SKM-1 treated with dmso at 0.1 percent for 144 hours (cell line): ENCODE measurements at regions not wholly inside any gene's neighbourhood (a gene's known extent, or its start where the extent isn't known, plus 50 kb on each side); places are given as distances from the start of the nearest gene placed in this dataset.
"Not testable (repeated sequence)": the region's sequence is repeated elsewhere in the genome, so short reads cannot be mapped to it uniquely, and the experiment has no call there.

Experiments used
- DNase-seq: peaks from one replicate; lab custom pipeline; 2025; ENCODE audit not compliant: unreplicated experiment; lab: John Stamatoyannopoulos, UW

DNA sequence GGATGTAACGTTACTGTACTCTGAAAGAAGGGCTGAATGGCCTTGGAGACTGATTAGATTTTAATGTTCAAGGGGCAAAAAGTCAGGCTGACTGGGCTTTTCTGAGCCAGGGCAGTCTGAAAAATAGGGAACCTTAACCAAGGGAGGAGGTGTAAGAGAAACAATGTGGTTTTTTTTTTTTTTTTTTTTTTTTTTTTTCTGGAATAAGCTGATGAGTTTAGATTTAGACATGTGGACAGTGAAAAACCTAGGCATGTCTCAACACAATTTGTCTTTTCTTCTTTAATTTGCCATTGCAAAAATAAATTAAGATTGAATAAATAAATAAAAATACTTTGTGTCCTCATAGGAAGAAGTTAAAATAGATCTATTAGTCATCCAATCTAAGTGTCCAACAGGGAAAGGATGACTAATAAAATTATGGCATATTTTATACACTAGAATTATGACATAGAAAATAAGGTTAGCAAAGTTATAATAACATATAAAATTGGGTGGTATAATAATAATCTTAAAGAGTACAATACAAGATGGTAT, 237.6 kb upstream of the TRIB2 start:
- DNase-seq = peak; percentile 30

DNA sequence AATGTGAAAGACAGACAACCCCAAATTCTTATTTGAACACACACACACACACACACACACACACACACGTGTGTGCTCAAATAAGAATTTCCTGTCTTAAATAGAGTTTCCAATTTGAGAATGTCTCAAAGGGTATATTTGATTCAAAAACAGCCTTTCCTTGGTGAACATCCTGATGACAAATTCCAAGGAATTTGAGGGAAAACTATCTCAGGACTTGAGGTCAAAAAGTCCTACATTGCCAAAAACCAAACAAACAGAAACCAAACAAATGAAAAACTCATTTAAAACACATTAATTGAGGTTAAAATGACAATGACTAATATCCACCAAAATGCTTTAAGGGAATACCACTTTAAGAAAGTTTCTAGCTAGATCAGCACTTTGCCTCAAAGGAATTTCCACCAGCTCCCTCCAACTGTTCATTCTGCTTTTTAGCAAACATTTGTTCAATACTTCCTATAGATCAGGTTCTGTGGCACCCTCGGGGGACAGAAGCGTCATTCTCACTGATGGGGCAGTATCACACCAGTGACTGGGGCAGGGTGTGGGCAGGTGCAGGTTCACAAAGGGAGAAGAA, 232.1 kb upstream of the TRIB2 start:
- no peak for DNase-seq

DNA sequence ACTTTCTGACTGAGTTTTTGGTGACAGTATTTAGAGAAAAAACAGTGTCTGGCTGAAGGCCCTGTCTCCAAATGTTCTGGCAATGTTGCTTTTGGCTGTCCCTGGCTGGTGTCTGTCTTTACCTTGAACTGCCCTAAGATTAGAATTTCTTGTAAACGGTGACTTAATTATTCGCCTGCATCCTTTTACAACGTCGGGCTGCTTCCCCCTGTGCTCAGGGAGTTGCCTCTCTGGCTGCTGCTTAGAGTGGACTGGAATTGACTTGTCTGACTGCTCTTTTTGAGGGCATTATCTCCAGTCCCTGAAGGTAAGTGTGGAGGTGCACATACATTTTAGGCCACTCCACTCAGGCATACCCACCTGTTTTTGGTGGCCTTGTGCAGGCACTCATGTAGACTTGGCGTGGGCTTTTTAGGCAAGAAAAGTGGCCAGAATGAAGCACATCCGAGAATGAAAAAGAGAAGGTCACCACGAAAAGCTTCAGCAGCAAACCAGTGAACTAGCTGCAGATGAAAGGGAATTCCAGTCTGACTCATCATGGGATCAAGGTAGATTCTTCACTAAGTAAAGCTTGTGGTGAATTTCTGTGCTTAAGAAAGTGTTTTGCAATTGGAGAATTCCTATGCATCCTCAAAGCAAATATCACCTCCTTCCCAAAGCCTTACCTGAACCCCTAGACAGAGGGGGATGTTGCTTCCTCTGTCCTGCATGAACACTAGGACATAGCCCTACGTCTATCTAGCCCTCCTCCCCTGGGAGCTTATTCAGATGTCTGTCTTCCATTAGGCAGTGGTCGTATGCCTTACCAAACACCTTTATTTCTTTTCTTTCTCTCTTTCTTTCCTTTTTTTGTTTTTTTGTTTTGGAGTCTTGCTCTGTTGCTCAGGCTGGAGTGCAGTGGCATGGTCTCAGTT, 230.3 kb upstream of the TRIB2 start:
- no peak for DNase-seq

DNA sequence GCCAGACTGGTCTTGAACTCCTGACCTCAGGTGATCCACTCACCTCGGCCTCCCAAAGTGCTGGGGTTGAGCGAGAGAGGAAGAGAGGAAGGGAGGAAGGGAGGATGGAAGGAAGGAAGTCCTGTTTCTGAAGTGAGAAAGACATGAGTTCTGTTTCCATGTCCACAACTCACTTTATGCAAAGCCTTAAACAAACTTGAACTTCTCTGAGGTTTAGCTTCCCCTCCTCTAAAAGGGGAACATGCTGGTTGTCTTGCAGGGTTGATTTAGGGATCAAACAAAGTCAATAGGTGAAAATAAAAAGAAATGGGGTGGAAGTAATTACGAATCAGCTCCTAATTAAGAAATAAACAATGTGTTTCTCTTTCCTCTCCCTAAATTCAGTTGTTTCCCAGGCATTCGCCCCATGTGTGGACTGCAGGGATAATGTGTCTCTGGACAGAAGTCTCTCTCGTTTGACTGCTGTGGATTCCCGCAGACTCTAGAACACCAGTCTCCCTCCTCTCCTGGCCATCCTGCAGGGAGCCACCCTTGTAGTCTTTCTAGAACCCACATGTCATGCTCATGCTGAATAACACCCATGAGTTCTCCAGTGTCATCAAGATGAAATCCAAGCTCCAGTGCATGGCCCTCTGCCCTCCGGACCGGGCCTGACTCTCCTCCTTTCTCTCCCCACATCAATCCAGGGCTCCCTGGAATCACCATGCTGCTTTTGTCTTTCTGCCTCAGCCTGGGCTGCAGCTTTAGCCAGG, 229.3 kb upstream of the TRIB2 start:
- DNase-seq = peak; percentile 32

DNA sequence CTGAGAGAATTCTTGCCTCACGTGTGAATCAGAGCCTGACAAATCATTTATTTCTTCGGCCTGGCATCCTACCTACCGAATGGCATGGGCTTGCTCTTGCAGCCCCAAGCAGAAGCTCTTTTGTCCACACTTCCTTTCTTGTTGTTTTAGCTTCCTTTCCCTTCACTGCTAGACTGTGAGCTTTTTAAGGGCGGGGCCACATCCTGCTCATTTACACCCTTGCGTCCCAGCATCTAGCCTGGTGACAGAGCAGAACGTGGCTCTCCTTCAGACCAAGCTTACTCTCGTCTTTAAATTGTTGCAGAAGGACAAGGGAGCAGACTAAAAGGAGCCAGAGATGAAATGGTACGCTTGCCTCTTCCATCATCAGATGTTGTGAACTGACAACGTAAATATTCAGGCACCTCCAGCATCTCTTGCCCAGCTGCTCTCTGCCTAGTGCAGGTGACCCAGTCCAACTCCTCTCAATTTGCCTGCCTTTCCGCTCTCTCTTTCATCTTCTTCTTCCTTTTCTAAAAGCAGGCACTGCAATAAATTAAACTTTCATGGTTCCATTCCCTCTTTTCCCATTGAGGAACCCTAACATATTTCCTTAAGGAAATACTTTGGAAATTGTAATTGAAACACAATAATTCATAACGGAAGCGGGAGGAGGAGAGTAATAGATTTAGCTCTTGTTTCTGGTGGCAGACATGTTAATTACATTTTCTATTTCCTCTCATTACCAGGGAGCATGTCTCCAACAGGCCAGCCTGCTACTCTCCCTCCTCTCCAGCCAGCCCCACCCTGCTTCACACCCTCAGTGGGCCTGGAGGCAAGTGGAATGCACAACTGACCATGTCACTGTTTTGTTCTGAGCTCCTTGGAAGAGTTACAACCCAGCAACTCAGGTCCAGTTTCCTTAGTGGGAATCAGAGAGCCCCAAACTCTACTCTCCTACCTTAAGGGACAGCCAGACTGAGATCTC, 228.1 kb upstream of the TRIB2 start:
- DNase-seq = no peak

DNA sequence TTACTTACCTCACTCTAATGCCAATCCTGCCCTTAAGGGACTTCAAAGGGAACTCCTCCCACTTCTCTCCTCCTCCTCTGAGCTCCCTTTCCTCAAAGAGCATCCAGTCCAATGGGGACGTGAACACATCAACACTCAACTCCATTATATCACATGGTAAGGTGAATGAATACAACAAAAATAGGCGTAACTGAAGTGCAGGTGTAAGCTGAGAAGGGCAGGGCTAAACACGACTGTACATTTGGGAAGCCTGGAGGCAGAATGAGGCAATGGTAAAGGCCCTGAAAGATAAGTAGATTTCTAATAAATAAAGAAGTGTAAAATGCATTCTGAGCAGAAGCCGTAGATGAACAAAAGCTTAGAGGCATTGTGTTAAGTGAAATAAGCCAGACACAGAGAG, 226.1 kb upstream of the TRIB2 start:
- DNase-seq = no peak

DNA sequence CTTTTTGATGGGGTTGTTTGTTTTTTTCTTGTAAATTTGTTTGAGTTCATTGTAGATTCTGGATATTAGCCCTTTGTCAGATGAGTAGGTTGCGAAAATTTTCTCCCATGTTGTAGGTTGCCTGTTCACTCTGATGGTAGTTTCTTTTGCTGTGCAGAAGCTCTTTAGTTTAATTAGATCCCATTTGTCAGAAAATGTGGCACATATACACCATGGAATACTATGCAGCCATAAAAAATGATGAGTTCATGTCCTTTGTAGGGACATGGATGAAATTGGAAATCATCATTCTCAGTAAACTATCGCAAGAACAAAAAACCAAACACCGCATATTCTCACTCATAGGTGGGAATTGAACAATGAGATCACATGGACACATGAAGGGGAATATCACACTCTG, 224.4 kb upstream of the TRIB2 start:
- not testable (repeated sequence) for DNase-seq

DNA sequence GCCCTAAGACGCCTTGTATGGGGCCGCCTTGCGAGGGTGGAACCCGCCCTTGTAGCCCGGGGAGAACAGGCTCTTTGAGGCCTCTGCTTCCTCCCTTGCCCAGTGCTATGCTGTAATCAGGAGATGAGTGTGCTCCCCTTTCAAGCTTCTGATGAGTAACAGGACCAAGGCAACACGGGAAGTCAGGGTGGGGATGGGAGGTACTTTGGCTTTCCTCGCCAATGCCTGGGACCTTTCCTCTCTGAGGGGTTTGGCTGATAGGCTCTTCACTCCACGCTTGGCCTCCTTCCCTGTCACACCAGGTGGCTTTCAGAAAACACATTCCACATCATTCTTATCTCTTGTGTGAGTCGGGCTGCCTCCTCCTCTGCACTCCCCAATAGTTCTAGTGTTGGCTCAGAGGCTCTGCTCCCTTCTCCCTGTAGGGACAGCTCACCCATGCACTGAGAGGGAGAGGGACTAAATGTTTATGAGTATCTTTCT, 223.7 kb upstream of the TRIB2 start:
- no peak for DNase-seq

DNA sequence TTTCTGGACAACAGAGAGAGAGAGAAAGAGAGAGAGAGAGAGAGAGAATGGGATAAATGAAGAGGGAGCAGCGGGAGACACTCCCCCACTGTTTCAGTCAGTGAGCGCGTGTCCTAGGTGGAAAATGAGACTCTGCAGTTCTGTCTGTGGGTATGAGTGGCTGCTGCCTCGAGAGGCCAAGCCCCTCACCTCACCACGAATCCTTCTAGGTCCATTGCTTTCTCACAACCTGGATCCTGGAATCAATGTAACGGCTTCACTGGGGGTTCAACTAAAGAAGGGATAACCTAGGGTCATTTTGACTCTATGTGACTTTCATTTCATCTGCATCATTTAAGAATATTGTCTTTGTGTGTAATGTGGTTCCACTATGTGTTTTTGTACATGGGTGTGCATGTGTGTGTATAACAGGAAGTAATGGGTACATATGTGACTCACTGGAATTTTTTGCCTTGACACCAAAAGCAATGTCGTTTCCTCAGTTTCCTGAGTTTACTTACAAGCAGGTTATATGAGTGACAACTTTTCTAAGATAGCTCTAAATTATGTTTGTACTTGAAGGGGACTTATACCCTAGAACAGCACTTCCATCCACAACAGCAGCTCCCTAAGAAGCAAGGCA, 221.4 kb upstream of the TRIB2 start:
- DNase-seq = no peak

DNA sequence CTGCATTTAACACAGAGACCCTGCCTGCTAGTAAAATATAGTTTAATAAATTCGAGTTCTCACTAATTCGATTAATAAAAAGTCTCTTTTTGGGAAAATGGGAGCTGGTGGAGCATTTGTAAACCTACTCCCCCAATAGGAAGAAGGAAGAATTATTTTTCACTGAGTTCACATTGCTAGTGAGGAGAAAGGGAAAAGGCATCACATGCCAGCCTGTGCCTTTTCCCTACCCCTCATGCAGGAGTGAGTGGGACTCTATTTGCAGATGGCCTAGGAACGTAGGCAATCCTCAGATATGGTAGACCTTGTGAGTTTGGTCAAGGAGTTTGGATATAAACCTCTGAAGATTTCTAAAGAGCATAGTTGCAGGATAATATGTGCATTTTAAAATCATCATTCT, 218.4 kb upstream of the TRIB2 start:
- DNase-seq = no peak

DNA sequence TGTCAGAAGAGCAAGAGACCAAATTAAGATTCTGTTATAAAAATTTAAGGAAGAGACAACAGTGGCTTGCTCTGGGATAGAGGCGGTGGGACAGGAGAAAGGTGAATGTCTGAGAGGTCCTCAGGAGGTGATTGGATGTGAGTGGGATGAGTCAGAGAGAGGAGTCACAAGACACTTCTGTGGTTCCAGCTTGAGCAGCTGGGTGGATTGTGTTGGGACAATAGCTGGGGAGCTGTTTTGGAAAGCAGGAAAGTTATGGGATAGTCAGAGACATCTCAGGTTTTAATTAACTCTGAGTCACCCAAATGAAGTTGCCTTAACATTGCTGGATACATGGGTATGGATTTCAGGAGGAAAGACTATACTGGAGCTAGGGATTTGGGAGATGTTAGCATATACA, 218.0 kb upstream of the TRIB2 start:
- DNase-seq = no peak

DNA sequence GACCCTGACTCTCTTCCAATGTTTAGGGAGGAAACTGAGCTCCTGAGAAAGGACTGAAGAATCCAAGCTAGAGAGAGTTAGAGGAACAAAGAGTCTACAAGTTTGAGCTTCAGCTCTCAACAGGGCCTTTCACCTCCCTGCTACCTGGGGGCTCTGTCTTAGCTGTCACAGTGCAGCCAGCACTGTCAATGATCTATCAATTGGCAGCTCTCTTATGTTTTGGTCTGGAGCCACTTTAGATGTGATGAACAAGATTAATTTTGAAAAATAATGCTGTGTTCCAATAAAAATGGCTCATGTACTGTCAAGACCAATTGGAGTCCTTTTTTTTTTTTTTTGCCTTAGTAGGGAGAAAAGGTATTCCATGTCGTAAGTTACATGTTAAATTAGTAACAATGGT, 215.8 kb upstream of the TRIB2 start:
- no peak for DNase-seq

DNA sequence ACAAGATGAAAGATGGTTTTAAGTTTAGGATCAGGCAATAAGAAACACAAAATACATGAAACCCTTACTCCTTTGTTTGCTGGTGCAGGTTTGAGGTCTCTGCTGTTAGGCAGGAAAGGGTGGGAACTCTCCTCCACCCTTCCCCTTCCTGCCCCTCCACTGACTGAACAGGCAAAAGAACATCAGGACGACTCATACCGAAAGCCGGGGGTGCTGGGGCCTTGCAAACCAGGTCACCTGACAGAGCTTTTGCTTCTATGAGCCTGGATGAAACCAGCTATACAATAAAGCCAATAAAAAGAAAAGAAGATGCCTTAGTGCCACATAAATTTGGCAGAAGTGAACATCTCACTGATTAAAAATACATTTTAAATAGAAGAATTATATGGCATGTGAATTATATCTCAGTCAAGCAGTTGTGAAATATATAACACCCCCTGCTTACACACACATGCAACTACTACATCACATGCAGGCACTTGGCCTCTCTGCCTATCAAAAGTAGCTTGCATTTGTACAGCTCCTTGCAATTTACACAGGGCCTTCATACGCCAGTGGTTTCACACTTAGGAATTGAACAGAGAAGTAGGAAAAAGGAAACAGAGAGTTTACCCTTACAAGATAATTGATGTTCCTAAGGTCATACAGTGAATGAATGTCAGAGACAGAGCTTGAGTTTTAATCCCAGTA, 215.1 kb upstream of the TRIB2 start:
- DNase-seq = no peak

DNA sequence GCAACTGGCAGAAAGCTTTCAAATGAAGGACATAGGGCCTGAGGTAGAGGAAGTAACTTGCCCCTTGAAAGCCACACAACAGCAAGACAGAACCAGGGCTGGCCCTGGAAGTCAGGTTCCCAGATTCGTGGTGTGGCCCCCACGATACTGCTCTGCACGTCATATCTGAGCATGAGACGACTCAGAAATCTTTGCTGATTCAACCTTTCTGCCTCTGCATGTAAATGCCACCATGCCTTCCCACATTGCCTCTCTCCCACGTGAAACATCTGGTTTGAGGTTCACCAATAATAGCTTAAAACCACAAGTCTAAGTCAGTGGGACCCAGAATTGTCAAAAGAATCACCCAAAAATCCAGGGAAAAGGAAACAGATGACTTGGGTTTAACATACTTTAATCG, 214.0 kb upstream of the TRIB2 start:
- peak; percentile 15 for DNase-seq

DNA sequence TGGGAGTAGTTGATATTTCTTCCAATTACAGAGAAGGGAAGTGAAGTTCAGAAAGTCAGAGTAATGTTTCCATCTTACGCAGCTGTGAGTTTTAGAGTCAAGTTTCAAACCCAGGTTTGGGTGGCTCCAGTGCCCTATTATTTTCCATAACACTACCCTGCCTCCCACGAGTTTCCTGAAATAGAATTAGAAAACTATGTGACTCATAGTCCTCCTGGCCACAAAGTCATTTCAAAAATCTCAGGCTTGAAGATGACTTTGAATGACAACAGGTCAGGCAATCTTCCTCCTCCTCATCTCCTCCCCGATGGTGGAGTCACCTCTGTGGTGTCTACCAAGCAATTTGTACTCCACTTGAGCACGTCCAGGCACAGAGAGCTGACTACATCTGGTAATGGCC, 212.3 kb upstream of the TRIB2 start:
- DNase-seq = no peak

DNA sequence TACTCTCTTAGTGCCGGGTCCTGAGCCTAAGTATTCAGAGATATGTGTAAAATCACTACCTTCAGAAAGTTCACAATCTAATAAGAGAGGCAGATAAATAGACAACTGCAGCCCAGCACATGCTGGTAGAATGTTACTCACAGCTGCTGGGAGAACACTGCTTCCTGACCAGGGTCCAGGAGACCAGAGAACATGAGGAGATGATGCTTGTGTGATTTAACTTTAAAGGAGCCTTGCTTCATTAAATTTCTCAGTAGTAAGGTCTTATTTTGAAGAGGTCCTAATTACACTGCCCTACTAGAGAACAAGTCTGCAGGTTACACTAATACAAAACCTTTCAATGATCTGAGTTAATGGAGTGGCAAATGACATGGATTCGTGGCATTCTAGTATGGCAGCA, 209.9 kb upstream of the TRIB2 start:
- DNase-seq = no peak

DNA sequence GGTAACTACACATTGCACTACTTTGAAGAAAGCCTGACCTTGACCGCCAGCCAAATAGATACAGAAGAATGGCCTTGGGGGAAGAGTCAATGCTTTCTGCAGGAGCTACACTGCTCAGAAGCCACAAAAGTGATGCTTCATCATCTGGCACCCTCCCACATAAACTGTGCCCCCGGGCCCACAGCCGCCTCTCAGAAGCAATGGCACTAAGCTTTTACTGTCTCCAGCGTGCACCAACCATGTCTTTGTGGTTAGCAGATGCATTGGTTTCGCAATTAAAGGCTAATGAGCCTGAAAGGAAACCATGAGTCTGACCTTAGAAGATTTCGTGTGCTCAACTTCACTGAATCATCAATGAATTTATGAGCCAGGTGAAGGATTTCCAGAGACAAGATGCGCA, 209.4 kb upstream of the TRIB2 start:
- peak; percentile 91 for DNase-seq

DNA sequence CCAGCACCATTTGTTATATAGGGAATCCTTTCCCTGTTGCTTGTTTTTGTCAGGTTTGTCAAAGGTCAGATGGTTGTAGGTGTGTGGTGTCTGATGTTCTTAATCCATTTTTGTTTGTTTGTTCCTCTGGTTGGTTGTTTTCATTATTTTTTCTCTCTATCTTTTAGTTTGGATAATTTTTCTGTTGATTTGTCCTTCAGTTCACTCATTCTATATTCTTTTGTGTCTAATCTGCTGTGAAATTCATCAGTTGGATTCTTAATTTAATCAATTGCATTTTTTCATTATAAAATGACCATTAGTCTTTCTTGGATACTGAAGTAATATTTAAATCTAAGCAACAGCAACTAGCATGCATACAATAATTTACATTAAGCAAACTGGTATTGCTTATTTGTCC, 206.7 kb upstream of the TRIB2 start:
- no peak for DNase-seq

DNA sequence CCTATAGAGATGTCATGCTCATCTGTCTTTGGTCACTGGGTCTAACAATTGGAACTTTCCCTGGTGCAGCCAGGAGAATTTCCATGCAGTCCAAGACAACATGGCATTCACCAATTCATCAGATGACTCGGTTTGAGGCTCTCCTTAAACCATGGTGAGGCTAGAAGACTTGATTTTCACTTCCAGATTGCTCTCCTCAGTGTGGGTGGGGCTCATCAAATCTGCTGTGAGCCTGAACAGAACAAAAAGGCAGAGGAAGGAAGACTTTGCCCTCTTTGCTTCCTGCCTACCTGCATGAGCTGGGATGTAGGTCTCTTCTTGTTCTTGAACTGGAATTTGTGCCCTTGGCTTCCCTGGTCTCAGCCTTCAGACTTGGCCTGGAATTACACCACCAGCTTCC, 203.4 kb upstream of the TRIB2 start:
- DNase-seq = no peak
